ENCODE measurements at regions not wholly inside any gene's neighbourhood (a gene's known extent, or its start where the extent isn't known, plus 50 kb on each side); places are given as distances from the start of the nearest gene placed in this dataset.

DNA sequence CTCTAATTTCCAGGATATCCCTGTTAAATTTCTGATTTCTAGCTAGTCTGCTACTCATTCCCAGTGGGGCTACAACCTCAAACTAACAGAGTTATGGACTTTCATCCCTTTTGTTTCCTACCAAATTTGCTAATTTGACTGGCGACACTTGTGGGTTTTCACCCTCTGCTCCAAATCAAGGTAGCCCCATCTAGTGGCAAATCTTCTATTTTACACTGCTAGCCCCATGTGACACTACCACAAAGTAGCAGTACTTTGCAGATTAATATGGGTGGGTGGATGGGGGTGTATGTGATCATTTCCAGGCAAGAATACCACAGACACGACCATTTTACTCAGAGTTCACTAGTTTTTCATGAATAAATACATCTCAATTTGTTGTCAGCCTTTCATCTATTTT is 150.3 kb downstream of the MSL3 start:
- intact Hi-C loops (cut with DNase I; ENCODE audit: low total_unique reads), result no loop called here
- ATAC-seq, result no peak
- no peaks in the 10 kb centered on the region for H3K36me3 ChIP-seq

DNA sequence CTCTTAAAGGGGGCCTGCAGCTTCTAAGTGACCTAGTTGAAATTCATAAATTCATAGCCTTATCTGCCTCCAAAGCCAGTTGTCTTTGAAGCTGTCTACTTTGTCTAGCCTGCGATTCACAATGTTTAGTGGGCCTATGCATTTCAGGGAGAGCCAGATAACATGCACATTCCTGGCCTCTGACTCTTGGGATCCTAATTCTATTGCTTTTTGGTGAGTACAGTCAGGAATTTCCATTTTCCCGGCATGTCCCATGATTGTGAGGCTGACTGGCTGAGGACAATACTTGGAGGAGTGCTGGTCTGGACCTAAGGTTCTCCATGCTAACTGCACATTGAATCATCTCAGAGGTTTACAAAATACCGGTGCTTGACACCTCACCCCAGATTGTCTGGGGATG is 155.0 kb downstream of the MSL3 start:
- intact Hi-C loops (cut with DNase I; ENCODE audit: low total_unique reads), result no loop called here
- H3K36me3 ChIP-seq, result no peaks in the 10 kb centered on the region

More for the DNA sequence above, 150.3 kb downstream of the MSL3 start:
- DNase-seq, result no peak
- in situ Hi-C loops (cut with MboI; ENCODE audit: low sequenced_read_pairs in 4 of 4), result no loop called here
- TF ChIP-seq, protein P1, sequence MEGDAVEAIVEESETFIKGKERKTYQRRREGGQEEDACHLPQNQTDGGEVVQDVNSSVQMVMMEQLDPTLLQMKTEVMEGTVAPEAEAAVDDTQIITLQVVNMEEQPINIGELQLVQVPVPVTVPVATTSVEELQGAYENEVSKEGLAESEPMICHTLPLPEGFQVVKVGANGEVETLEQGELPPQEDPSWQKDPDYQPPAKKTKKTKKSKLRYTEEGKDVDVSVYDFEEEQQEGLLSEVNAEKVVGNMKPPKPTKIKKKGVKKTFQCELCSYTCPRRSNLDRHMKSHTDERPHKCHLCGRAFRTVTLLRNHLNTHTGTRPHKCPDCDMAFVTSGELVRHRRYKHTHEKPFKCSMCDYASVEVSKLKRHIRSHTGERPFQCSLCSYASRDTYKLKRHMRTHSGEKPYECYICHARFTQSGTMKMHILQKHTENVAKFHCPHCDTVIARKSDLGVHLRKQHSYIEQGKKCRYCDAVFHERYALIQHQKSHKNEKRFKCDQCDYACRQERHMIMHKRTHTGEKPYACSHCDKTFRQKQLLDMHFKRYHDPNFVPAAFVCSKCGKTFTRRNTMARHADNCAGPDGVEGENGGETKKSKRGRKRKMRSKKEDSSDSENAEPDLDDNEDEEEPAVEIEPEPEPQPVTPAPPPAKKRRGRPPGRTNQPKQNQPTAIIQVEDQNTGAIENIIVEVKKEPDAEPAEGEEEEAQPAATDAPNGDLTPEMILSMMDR (IDR thresholded peaks at IDR 0.05 in 4 of 5, conservative IDR thresholded peaks at IDR 0.05 in 1 of 5), result no peak
- TF ChIP-seq POLR2A (IDR thresholded peaks at IDR 0.05), result no peak
- Histone ChIP-seq H3K27me3 (no peaks in the 10 kb centered on the region), H3K4me1 (no peaks in the 10 kb centered on the region), H3K4me3 (no peak overlapping the region), H3K27ac (no peak overlapping the region), H3K9me3 (no peaks in the 10 kb centered on the region)

DNA sequence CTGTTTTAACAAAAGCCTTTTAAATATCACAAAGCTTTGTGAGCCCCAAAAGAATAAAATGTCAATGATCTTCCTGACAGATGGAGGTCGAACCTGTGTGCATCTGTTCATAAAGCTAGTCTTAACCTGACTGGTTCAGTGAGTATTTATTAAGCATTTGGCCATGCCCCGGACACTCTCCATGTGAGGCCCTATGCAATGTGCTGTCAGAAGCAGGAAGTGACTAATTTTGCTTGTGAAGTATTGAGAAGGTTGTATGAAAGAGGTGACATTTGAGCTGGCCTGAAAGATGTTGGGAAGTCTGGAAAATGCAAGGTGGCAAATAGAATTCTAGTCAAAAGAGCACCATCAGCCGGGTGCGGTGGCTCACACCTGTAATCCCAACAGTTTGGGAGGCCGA is 171.4 kb downstream of the MSL3 start:
- in situ Hi-C loops (cut with MboI; ENCODE audit: low sequenced_read_pairs in 4 of 4), result no loop called here
- TF ChIP-seq, protein P1 (IDR thresholded peaks at IDR 0.05 in 4 of 5, conservative IDR thresholded peaks at IDR 0.05 in 1 of 5), result no peak
- no peak for TF ChIP-seq POLR2A (IDR thresholded peaks at IDR 0.05)
- intact Hi-C loops (cut with DNase I; ENCODE audit: low total_unique reads), result no loop called here
- H3K36me3 ChIP-seq, result no peaks in the 10 kb centered on the region
- H3K9me3 ChIP-seq, result no peaks in the 10 kb centered on the region
- no peak overlapping the region for H3K27ac ChIP-seq
- ATAC-seq, result no peak
- H3K4me1 ChIP-seq, result no peaks in the 10 kb centered on the region
- no peak overlapping the region for H3K4me3 ChIP-seq
- no peak for DNase-seq
- H3K27me3 ChIP-seq, result no peaks in the 10 kb centered on the region

More for the DNA sequence above, 155.0 kb downstream of the MSL3 start:
- in situ Hi-C loops (cut with MboI; ENCODE audit: low sequenced_read_pairs in 4 of 4), result no loop called here
- Histone ChIP-seq H3K4me3 (no peak overlapping the region), H3K27me3 (no peaks in the 10 kb centered on the region), H3K4me1 (no peaks in the 10 kb centered on the region), H3K27ac (no peak overlapping the region), H3K9me3 (no peaks in the 10 kb centered on the region)
- TF ChIP-seq POLR2A (IDR thresholded peaks at IDR 0.05), result no peak
- TF ChIP-seq, protein P1 (IDR thresholded peaks at IDR 0.05 in 4 of 5, conservative IDR thresholded peaks at IDR 0.05 in 1 of 5), result no peak
- no peak for ATAC-seq
- DNase-seq, result no peak

DNA sequence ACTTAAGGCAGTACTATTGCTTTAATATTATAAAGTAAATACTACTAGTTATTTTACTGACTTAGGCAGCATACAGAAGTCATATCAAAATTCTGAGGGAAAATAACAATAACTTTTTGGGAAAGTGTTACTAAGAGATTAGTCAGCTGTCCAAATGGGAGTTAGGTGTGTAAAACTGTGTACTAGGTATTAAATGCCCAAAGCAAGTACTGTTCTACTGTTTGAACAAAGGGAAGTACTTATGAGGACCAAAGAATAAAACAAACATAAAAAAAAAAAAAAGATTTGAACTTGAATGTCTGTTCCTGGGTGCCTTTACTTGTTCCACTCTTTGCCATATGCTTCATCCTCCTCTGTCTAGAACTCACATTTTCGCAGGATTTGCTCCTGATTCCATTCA is 174.4 kb downstream of the MSL3 start:
- intact Hi-C loops (cut with DNase I; ENCODE audit: low total_unique reads) (no loop called here), in situ Hi-C loops (cut with MboI; ENCODE audit: low sequenced_read_pairs in 4 of 4) (no loop called here)
- Histone ChIP-seq H3K4me3 (no peak overlapping the region), H3K9me3 (no peaks in the 10 kb centered on the region), H3K27ac (no peak overlapping the region), H3K27me3 (no peaks in the 10 kb centered on the region), H3K4me1 (no peaks in the 10 kb centered on the region), H3K36me3 (no peaks in the 10 kb centered on the region)
- no peak for ATAC-seq
- TF ChIP-seq POLR2A (IDR thresholded peaks at IDR 0.05), result no peak
- DNase-seq, result no peak

DNA sequence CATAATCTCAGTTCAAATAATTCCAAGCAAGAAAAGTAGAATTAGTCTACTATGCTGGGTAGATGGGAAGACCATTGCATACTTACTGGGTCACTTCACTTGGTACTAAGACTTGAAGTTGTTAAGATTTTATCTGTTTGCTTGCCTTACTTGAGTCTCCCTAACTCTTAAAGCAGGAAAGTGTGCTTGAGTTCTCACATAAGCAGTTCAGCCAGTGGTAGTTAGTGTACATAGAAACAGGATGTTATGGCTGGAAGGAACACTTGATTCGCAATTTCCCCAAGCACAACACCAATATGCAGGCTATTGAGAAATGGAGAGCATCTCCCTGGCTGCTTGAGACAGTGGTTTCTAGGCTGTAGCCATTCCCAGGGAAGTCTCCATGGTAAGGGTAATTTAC is 176.1 kb downstream of the MSL3 start:
- H3K9me3 ChIP-seq, result no peaks in the 10 kb centered on the region

More for the DNA sequence above, 176.1 kb downstream of the MSL3 start:
- DNase-seq (no peak), ATAC-seq (no peak)
- no peaks in the 10 kb centered on the region for H3K27me3 ChIP-seq
- H3K36me3 ChIP-seq, result no peaks in the 10 kb centered on the region
- TF ChIP-seq, protein P1 (IDR thresholded peaks at IDR 0.05 in 4 of 5, conservative IDR thresholded peaks at IDR 0.05 in 1 of 5), result no peak
- TF ChIP-seq POLR2A (IDR thresholded peaks at IDR 0.05), result no peak
- no peaks in the 10 kb centered on the region for H3K4me1 ChIP-seq
- in situ Hi-C loops (cut with MboI; ENCODE audit: low sequenced_read_pairs in 4 of 4) (no loop called here), intact Hi-C loops (cut with DNase I; ENCODE audit: low total_unique reads) (no loop called here)
- no peak overlapping the region for H3K4me3 ChIP-seq
- no peak overlapping the region for H3K27ac ChIP-seq

Measured in gastrocnemius medialis (tissue), 4 donors.